ENCODE measurements at regions not wholly inside any gene's neighbourhood (a gene's known extent, or its start where the extent isn't known, plus 50 kb on each side); places are given as distances from the start of the nearest gene placed in this dataset.

DNA sequence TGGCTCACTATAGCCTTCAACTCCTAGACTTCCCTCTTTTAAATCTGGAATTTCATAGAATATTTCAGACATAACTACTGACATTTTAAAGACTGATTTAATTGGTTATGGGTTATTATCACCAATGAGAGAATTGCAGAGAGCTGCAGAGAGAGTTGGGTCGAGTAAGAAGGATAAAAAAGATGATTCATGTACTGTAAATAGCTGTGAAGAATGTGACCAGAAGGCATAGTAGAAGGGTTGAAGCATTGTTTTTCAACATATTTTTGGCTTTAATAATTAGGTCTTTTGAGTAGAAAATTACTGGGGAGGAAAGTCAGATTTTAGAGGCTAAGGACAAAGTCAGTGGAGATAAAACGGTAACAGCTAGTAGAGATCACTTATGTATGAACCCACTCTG, 503.2 kb upstream of the SLC8A1 start:
- TF ChIP-seq CTCF (IDR thresholded peaks at IDR 0.05) (no peak), POLR2AphosphoS5 (IDR thresholded peaks at IDR 0.05) (no peak), EP300 (IDR thresholded peaks at IDR 0.05) (no peak)

Measured in sigmoid colon (tissue), 4 donors.